ENCODE measurements at regions not wholly inside any gene's neighbourhood (a gene's known extent, or its start where the extent isn't known, plus 50 kb on each side); places are given as distances from the start of the nearest gene placed in this dataset.

DNA sequence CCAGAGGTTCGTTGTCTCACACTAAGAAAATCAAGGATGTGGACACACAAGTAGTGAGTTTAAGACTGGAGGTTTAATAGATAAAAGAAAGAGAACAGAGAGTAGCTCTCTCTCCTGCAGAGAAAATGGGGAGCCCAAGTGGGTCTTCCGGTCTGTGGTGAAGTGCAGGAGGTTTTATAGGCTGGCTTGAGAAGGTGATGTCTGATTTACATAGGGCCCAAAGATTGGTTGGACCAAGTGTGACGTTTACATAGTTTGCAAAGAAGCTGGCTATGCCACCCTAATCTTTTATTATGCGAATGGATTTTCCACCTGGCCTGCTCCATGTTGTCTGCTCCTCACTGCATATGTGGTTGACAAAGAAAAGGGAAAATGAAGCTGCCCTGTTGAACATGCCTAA lies 430.4 kb upstream of the TRIB2 start:
- no peaks in the 10 kb centered on the region for H3K4me1 ChIP-seq
- DNase-seq (ENCODE audit: low spot score in 2 of 2): no peak
- H3K27ac ChIP-seq: no peak overlapping the region
- no peak overlapping the region for H3K4me3 ChIP-seq
- H3K36me3 ChIP-seq: no peaks in the 10 kb centered on the region
- WGBS, 2 donors: 88 to 95% methylated on average over 4 of the region's 4 CpGs
- TF ChIP-seq EP300 (IDR thresholded peaks at IDR 0.05) (no peak), POLR2A (IDR thresholded peaks at IDR 0.05) (no peak)
- TF ChIP-seq, protein P1, sequence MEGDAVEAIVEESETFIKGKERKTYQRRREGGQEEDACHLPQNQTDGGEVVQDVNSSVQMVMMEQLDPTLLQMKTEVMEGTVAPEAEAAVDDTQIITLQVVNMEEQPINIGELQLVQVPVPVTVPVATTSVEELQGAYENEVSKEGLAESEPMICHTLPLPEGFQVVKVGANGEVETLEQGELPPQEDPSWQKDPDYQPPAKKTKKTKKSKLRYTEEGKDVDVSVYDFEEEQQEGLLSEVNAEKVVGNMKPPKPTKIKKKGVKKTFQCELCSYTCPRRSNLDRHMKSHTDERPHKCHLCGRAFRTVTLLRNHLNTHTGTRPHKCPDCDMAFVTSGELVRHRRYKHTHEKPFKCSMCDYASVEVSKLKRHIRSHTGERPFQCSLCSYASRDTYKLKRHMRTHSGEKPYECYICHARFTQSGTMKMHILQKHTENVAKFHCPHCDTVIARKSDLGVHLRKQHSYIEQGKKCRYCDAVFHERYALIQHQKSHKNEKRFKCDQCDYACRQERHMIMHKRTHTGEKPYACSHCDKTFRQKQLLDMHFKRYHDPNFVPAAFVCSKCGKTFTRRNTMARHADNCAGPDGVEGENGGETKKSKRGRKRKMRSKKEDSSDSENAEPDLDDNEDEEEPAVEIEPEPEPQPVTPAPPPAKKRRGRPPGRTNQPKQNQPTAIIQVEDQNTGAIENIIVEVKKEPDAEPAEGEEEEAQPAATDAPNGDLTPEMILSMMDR (IDR thresholded peaks at IDR 0.05): no peak
- H3K27me3 ChIP-seq: no peaks in the 10 kb centered on the region
- H3K9me3 ChIP-seq: no peaks in the 10 kb centered on the region

DNA sequence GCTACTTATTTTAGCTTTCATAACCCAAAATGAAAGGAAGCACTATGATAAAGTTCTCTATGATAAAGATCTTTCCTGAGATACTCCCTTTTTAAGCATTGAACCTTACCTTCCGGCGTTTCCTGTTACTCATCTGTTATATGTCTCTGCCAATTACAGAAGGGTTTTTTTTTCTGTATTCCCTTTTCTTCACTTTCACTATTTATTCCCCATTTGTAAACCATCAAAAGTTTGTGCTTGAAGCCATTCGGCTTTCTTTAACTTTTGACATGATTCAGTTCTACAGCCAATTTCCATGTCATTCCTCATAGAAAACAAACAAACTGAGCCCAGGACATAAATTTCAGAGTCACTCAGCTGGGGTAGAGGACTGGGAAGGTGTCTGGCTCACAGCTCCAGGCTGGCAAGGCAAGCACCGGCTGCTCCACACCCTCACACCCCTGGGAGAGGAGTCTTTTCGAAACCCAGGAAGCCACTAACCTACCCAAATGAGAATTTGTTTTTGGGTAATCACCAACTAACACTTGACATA lies 429.4 kb upstream of the TRIB2 start:
- no peaks in the 10 kb centered on the region for H3K27me3 ChIP-seq
- H3K9me3 ChIP-seq: no peaks in the 10 kb centered on the region
- DNase-seq (ENCODE audit: low spot score in 2 of 2): no peak
- no peak for TF ChIP-seq EP300 (IDR thresholded peaks at IDR 0.05)
- TF ChIP-seq POLR2A (IDR thresholded peaks at IDR 0.05): no peak
- TF ChIP-seq, protein P1 (IDR thresholded peaks at IDR 0.05): no peak
- H3K27ac ChIP-seq: no peak overlapping the region
- 67 to 75% methylated on average over 5 of the region's 5 CpGs for WGBS, 2 donors
- H3K4me1 ChIP-seq: no peaks in the 10 kb centered on the region
- H3K4me3 ChIP-seq: no peak overlapping the region
- H3K36me3 ChIP-seq: no peaks in the 10 kb centered on the region

DNA sequence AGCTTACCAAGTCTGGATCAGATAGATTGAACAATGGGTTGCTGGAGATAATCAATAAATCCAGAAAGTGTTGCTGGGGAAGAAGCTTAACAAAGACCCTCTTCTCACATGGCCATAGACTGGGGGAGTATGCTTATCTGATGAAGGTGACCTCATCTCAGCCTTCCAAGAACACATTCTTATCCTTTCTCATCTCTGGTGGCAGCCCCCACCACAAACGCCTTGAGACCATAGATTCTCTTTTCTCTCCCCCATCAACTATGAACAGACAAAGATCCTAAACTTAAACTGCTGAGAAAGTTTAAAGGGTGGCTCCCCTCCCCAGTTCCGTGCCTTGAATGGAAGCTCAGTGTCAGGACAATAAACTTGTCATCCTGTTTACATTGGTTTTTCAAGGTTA lies 428.7 kb upstream of the TRIB2 start:
- TF ChIP-seq POLR2A (IDR thresholded peaks at IDR 0.05) (no peak), EP300 (IDR thresholded peaks at IDR 0.05) (no peak)
- TF ChIP-seq, protein P1 (IDR thresholded peaks at IDR 0.05): no peak
- Histone ChIP-seq H3K27me3 (no peaks in the 10 kb centered on the region), H3K4me3 (no peak overlapping the region), H3K36me3 (no peaks in the 10 kb centered on the region), H3K9me3 (no peaks in the 10 kb centered on the region), H3K4me1 (no peaks in the 10 kb centered on the region), H3K27ac (no peak overlapping the region)
- no peak for DNase-seq (ENCODE audit: low spot score in 2 of 2)
- WGBS, 2 donors: 52 to 67% methylated on average over 2 of the region's 2 CpGs

DNA sequence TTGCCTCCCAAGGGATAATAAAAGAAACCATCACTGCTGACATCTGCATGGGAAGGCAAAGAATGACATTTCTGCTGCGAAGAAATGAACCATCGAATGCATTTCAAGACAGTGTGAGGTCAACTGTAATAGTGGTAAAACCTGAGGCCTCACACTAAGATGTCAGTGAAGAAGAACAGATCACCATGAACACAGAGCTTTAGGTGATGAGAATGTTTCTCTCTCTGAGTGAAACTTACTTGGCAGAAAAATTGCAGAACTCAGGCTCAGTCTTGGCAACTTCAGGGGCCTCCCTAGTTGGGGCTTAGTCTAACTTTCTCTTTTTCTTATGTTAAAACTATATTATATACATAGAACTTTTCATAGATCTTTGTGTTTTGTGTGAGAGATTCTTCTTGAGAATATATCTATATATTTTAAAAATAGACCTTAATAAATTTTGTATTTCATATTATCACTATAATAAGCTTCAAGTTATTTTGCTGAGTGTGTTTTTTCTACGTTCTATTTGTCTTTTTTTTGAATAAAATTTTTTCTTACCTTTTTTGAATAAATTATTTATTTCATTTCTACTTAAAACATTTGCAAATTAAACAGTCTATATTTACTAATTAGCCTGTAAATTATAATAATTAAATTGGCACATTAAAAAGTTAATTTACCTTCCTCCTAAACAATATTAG lies 427.5 kb upstream of the TRIB2 start:
- no peak for DNase-seq (ENCODE audit: low spot score in 2 of 2)

DNA sequence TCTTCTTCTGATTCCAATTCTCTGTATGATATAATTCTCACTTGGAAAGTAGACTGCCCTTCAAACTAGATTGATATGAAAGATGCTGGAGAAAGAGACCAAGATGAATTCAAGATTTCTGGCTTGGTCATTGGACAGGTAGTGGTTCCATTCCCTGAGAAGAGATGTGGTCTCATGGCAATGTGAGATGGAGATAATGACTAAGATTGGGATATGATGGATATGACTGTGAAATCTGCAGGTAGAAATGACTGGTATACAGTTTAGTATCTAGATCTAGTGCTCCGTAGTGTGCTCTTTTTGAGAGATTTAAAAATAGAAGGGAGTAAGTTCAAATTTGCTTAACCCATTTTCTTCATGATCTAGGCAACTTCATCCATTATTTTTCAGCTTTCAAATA lies 425.4 kb upstream of the TRIB2 start:
- no peak overlapping the region for H3K27ac ChIP-seq
- no peaks in the 10 kb centered on the region for H3K4me1 ChIP-seq
- H3K9me3 ChIP-seq: no peaks in the 10 kb centered on the region
- H3K36me3 ChIP-seq: no peaks in the 10 kb centered on the region
- H3K27me3 ChIP-seq: no peaks in the 10 kb centered on the region
- no peak for TF ChIP-seq POLR2A (IDR thresholded peaks at IDR 0.05)
- no peak for TF ChIP-seq EP300 (IDR thresholded peaks at IDR 0.05)
- TF ChIP-seq, protein P1 (IDR thresholded peaks at IDR 0.05): no peak
- 71 to 72% methylated on average over 1 of the region's 1 CpG for WGBS, 2 donors
- no peak overlapping the region for H3K4me3 ChIP-seq
- DNase-seq (ENCODE audit: low spot score in 2 of 2): no peak

More for the DNA sequence above, 427.5 kb upstream of the TRIB2 start:
- Histone ChIP-seq H3K36me3 (no peaks in the 10 kb centered on the region), H3K9me3 (no peaks in the 10 kb centered on the region), H3K4me3 (no peak overlapping the region), H3K27me3 (no peaks in the 10 kb centered on the region), H3K4me1 (no peaks in the 10 kb centered on the region), H3K27ac (no peak overlapping the region)
- 90 to 92% methylated on average over 3 of the region's 3 CpGs for WGBS, 2 donors
- no peak for TF ChIP-seq EP300 (IDR thresholded peaks at IDR 0.05)
- no peak for TF ChIP-seq POLR2A (IDR thresholded peaks at IDR 0.05)
- TF ChIP-seq, protein P1 (IDR thresholded peaks at IDR 0.05): no peak

All from tibial nerve (tissue), 4 donors.